Activated CD4-positive, alpha-beta T cell treated with anti-CD3 and anti-CD28 coated beads, Interleukin-10, Interleukin-2, amounts not matched to agents 100 ng/mL and 50 ng/mL, durations not matched to agents 16 hours and 8 hours (primary cell): ENCODE measurements at regions not wholly inside any gene's neighbourhood (a gene's known extent, or its start where the extent isn't known, plus 50 kb on each side); places are given as distances from the start of the nearest gene placed in this dataset.

ENCODE experiments used
- DNase-seq: peaks from one replicate; pipeline ENCODE4 v3.0.0-alpha.2; 2020

GRCh38 chr3:81439108-81439507 is 322.3 kb downstream of the GBE1 start:
- no peak for DNase-seq

GRCh38 chr3:81437683-81438082 is 323.8 kb downstream of the GBE1 start:
- no peak for DNase-seq

GRCh38 chr3:81436182-81436581 is 325.3 kb downstream of the GBE1 start:
- DNase-seq, result no peak

- no peak for DNase-seq
These were observed 326.4 kb downstream of the GBE1 start for GRCh38 chr3:81435050-81435449.

- no peak for DNase-seq
These were observed 327.3 kb downstream of the GBE1 start for GRCh38 chr3:81434161-81434560.

GRCh38 chr3:81433675-81434074 is 327.8 kb downstream of the GBE1 start:
- DNase-seq, result no peak

GRCh38 chr3:81432456-81432855 is 329.0 kb downstream of the GBE1 start:
- no peak for DNase-seq

- no peak for DNase-seq
These were observed 334.4 kb downstream of the GBE1 start for GRCh38 chr3:81426826-81427577.

GRCh38 chr3:81425198-81425868 is 336.1 kb downstream of the GBE1 start:
- DNase-seq, result no peak

- no peak for DNase-seq
These were observed 342.2 kb downstream of the GBE1 start for GRCh38 chr3:81419228-81419627.

GRCh38 chr3:81416812-81417211 is 344.6 kb downstream of the GBE1 start:
- no peak for DNase-seq

GRCh38 chr3:81406318-81406717 is 355.1 kb downstream of the GBE1 start:
- no peak for DNase-seq

GRCh38 chr3:81395739-81396513 is 365.5 kb downstream of the GBE1 start:
- DNase-seq, result no peak

GRCh38 chr3:81394651-81395524 is 366.6 kb downstream of the GBE1 start:
- no peak for DNase-seq

- no peak for DNase-seq
These were observed 368.2 kb downstream of the GBE1 start for GRCh38 chr3:81393251-81393650.

- no peak for DNase-seq
These were observed 370.6 kb downstream of the GBE1 start for GRCh38 chr3:81390796-81391195.

- no peak for DNase-seq
These were observed 373.3 kb downstream of the GBE1 start for GRCh38 chr3:81388191-81388590.

GRCh38 chr3:81382470-81382869 is 379.0 kb downstream of the GBE1 start:
- DNase-seq, result no peak

- no peak for DNase-seq
These were observed 381.2 kb downstream of the GBE1 start for GRCh38 chr3:81380234-81380633.

- no peak for DNase-seq
These were observed 382.7 kb downstream of the GBE1 start for GRCh38 chr3:81378552-81379293.

- DNase-seq, result no peak
These were observed 385.5 kb downstream of the GBE1 start for GRCh38 chr3:81375921-81376320.

- no peak for DNase-seq
These were observed 397.0 kb downstream of the GBE1 start for GRCh38 chr3:81364411-81364810.
